Fibroblast of villous mesenchyme (primary cell): ENCODE measurements at regions not wholly inside any gene's neighbourhood (a gene's known extent, or its start where the extent isn't known, plus 50 kb on each side); places are given as distances from the start of the nearest gene placed in this dataset.
"Not testable (repeated sequence)": the region's sequence is repeated elsewhere in the genome, so short reads cannot be mapped to it uniquely, and the experiment has no call there.

Source experiments
- DNase-seq: peaks from one replicate; pipeline ENCODE4 v3.0.0-alpha.2; 2010; ENCODE audit warnings: low read depth
- H3K4me3 ChIP-seq: 2 replicates; pipeline ENCODE4 v1.5.1; 2011; ENCODE audit warnings: low read depth, mild to moderate bottlenecking, low read length
- CTCF ChIP-seq: IDR thresholded peaks from 2 replicates; pipeline ENCODE4 v1.5.1; 2012; ENCODE audit warnings: low read depth, mild to moderate bottlenecking, low read length; ENCODE audit not compliant: insufficient read depth

GRCh38 chr2:47728551-47728950, 54.4 kb upstream of the MSH6 start:
- DNase-seq, result no peak
- no peak overlapping the region for H3K4me3 ChIP-seq
- TF ChIP-seq CTCF, result no peak

- TF ChIP-seq CTCF, result no peak
These were observed 55.0 kb upstream of the MSH6 start for GRCh38 chr2:47727956-47728355.

GRCh38 chr2:47726978-47727377, 56.0 kb upstream of the MSH6 start:
- not testable (repeated sequence) for H3K4me3 ChIP-seq, DNase-seq

More at GRCh38 chr2:47727956-47728355, 55.0 kb upstream of the MSH6 start:
- no peak for DNase-seq
- no peak overlapping the region for H3K4me3 ChIP-seq

- no peak overlapping the region for H3K4me3 ChIP-seq
- no peak for TF ChIP-seq CTCF
- DNase-seq, result peak; percentile 18
These were observed 57.1 kb upstream of the MSH6 start for GRCh38 chr2:47725808-47726207.

GRCh38 chr2:47724221-47724981, 58.5 kb upstream of the MSH6 start:
- H3K4me3 ChIP-seq, result no peak overlapping the region
- no peak for DNase-seq
- no peak for TF ChIP-seq CTCF

- no peak for TF ChIP-seq CTCF
- no peak for DNase-seq
- no peak overlapping the region for H3K4me3 ChIP-seq
These were observed 61.6 kb upstream of the MSH6 start for GRCh38 chr2:47721296-47721695.

GRCh38 chr2:47720559-47720958, 62.4 kb upstream of the MSH6 start:
- TF ChIP-seq CTCF, result no peak
- peak; percentile 7 for DNase-seq
- H3K4me3 ChIP-seq, result no peak overlapping the region
